ENCODE measurements at regions not wholly inside any gene's neighbourhood (a gene's known extent, or its start where the extent isn't known, plus 50 kb on each side); places are given as distances from the start of the nearest gene placed in this dataset.
A peak's percentile ranks its signal among the peaks of the same experiment; 100 is the strongest.

DNA sequence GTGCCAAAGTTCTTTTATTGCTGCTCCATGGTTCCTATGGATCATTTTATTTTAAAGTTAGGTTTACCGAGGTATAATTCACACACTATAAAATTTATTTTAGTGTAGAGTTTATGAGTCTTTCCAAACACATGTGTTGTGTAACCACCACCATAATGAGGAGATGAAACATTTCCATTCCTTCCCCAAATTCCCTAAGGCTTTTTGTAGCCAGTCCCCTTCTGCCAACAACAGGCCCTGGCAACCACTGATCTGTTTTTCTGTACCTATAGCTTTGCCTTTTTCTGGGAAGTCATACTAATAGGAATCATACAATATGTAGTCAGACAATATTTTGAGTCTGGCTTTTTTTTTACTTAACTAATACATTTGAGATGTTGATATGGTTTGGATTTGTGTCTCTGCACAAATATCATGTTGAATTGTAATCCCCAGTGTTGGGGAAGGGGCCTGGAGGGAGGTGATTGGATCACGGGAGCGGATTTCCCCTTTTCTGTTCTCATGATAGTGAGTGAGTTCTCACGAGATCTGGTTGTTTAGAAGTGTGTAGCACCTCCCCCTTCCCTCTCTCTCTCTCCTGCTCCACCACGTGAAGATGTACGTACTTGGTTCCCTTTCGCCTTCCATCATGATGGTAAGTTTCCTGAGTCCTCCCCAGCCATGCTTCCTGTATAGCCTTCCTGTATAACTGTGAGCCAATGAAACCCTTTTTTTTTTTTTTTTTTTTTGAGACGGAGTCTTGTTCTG is 59.6 kb upstream of the DHX15 start:
- peaks cover 10% of the 10 kb centered on the region for H3K27me3 Mint-ChIP-seq (ENCODE audit: insufficient read depth)
- H3K27ac Mint-ChIP-seq: no peak overlapping the region
- TF ChIP-seq CTCF (IDR thresholded peaks at IDR 0.05): no peak
- H3K36me3 Mint-ChIP-seq (ENCODE audit: low read depth): no peaks in the 10 kb centered on the region
- H3K4me3 Mint-ChIP-seq: peak overlapping the region; percentile 26; the same call in 1 of the 2 replicates
- no peaks in the 10 kb centered on the region for H3K9me3 Mint-ChIP-seq
- peaks cover 41% of the 10 kb centered on the region for H3K4me1 Mint-ChIP-seq (ENCODE audit: low read depth)
- no peak for DNase-seq

GRCh38 chr4:24644983-24645764 is 60.8 kb upstream of the DHX15 start:
- Mint-ChIP-seq H3K36me3 (ENCODE audit: low read depth) (no peaks in the 10 kb centered on the region), H3K4me3 (peak overlapping the region; percentile 15), H3K9me3 (no peaks in the 10 kb centered on the region), H3K27me3 (ENCODE audit: insufficient read depth) (peaks cover 2% of the 10 kb centered on the region), H3K4me1 (ENCODE audit: low read depth) (peaks cover 41% of the 10 kb centered on the region), H3K27ac (no peak overlapping the region)
- TF ChIP-seq CTCF (IDR thresholded peaks at IDR 0.05): no peak
- peak; percentile 6 for DNase-seq

DNA sequence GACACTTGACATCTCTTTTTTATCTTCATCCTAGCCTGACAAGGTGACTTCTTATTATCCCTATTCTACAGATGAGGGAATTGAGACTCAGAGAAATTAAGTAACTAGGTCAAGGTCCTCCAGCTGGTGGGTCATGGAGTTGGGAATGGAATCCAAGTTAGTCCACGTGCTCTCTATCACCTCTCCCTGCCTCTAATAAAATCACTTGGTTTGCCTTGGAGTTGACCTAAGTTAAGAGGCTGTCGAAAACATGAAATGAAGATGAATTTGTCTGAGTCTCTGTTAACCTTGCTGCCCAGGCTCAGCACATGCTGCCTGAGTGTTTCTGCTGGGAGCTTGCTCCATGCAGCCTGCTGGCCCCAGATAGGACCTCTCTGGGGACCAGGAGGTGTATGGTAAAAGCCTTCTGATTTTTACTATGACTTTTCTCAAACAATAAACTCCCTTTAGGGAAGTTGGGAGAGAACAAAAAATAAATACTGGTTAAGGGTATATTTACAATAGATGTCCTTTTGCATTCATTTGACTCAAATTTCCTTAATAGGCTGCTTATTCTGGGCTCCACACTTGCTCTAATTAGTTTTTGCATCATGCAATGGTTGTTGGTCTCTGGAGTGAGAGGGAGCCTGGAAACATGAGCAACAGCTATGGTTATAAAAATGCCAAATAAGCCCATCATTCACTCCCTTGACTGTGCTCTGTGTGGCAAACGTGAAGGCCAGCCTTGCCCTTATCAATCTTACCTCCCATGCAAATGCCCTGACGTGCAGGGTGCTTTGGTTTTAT is 61.6 kb upstream of the DHX15 start:
- H3K27ac Mint-ChIP-seq: no peak overlapping the region; the same call in 1 of the 2 replicates
- no peaks in the 10 kb centered on the region for H3K9me3 Mint-ChIP-seq
- no peak for TF ChIP-seq CTCF (IDR thresholded peaks at IDR 0.05)
- DNase-seq: no peak
- no peaks in the 10 kb centered on the region for H3K36me3 Mint-ChIP-seq (ENCODE audit: low read depth)
- peaks cover 41% of the 10 kb centered on the region for H3K4me1 Mint-ChIP-seq (ENCODE audit: low read depth)
- H3K27me3 Mint-ChIP-seq (ENCODE audit: insufficient read depth): peaks cover 2% of the 10 kb centered on the region; the same call in 1 of the 2 replicates
- H3K4me3 Mint-ChIP-seq: peak overlapping the region; percentile 19; the same call in 1 of the 2 replicates

- TF ChIP-seq CTCF (IDR thresholded peaks at IDR 0.05): no peak
- no peak overlapping the region for H3K27ac Mint-ChIP-seq
- no peaks in the 10 kb centered on the region for H3K9me3 Mint-ChIP-seq
- peaks cover 5% of the 10 kb centered on the region; the same call in 1 of the 2 replicates for H3K27me3 Mint-ChIP-seq (ENCODE audit: insufficient read depth)
- peaks cover 41% of the 10 kb centered on the region for H3K4me1 Mint-ChIP-seq (ENCODE audit: low read depth)
- no peak for DNase-seq
- no peaks in the 10 kb centered on the region for H3K36me3 Mint-ChIP-seq (ENCODE audit: low read depth)
- H3K4me3 Mint-ChIP-seq: no peak overlapping the region
Measured at GRCh38 chr4:24646798-24647460, 62.6 kb upstream of the DHX15 start.
